H9 (cell line): ENCODE measurements at regions not wholly inside any gene's neighbourhood (a gene's known extent, or its start where the extent isn't known, plus 50 kb on each side); places are given as distances from the start of the nearest gene placed in this dataset.

Source experiments
- DNase-seq: peaks from one replicate; pipeline ENCODE4 v3.0.0-alpha.2; 2017
- H2AFZ ChIP-seq: one replicate; pipeline ENCODE4 v1.6.1; 2013; ENCODE audit warnings: mild to moderate bottlenecking, low read length, control low read depth, moderate library complexity
- H2AK5ac ChIP-seq: 2 replicates; pipeline ENCODE4 v1.6.1; 2013; ENCODE audit warnings: low read length, control low read depth, mixed read lengths; ENCODE audit not compliant: insufficient read length
- H2BK120ac ChIP-seq: one replicate; pipeline ENCODE4 v1.6.1; 2013; ENCODE audit warnings: low read depth, mild to moderate bottlenecking, low read length, control low read depth, inconsistent platforms; ENCODE audit not compliant: poor library complexity, severe bottlenecking
- H2BK12ac ChIP-seq: 2 replicates; pipeline ENCODE4 v1.6.1; 2013; ENCODE audit warnings: low read length, control low read depth, mixed read lengths, low read depth; ENCODE audit not compliant: insufficient read length
- H2BK15ac ChIP-seq: 2 replicates; pipeline ENCODE4 v1.6.1; 2013; ENCODE audit warnings: low read depth, low read length, control low read depth
- H2BK20ac ChIP-seq: one replicate; pipeline ENCODE4 v1.6.1; 2013; ENCODE audit warnings: low read depth, mild to moderate bottlenecking, low read length, control low read depth, inconsistent platforms; ENCODE audit not compliant: poor library complexity, severe bottlenecking
- H2BK5ac ChIP-seq: 2 replicates; pipeline ENCODE4 v1.6.1; 2013; ENCODE audit warnings: low read length, control low read depth, mixed read lengths; ENCODE audit not compliant: insufficient read length
- H3K14ac ChIP-seq: 2 replicates; pipeline ENCODE4 v1.6.1; 2013; ENCODE audit warnings: low read length, control low read depth; ENCODE audit not compliant: insufficient read depth
- H3K18ac ChIP-seq: 2 replicates; pipeline ENCODE4 v1.6.1; 2013; ENCODE audit warnings: low read depth, mild to moderate bottlenecking, mixed read lengths, low read length, control low read depth; ENCODE audit not compliant: insufficient read length
- H3K23ac ChIP-seq: 2 replicates; pipeline ENCODE4 v1.6.1; 2013; ENCODE audit warnings: low read length, control low read depth, mixed read lengths, low read depth; ENCODE audit not compliant: insufficient read length
- H3K23me2 ChIP-seq: 2 replicates; pipeline ENCODE4 v1.6.1; 2013; ENCODE audit warnings: low read depth, mild to moderate bottlenecking, mixed read lengths, low read length, control low read depth; ENCODE audit not compliant: insufficient read length, poor library complexity, severe bottlenecking
- H3K27ac ChIP-seq: 2 replicates; pipeline ENCODE4 v1.5.1; 2013; ENCODE audit warnings: low read length, control low read depth, mixed read lengths, low read depth; ENCODE audit not compliant: insufficient read length
- H3K27me3 ChIP-seq: 2 replicates; pipeline ENCODE4 v1.6.1; 2013; ENCODE audit warnings: low read length, control low read depth, inconsistent platforms; ENCODE audit not compliant: insufficient read depth
- H3K4ac ChIP-seq: 2 replicates; pipeline ENCODE4 v1.6.1; 2013; ENCODE audit warnings: low read depth, mild to moderate bottlenecking, control low read depth, inconsistent platforms, low read length, moderate library complexity
- H3K4me1 ChIP-seq: 2 replicates; pipeline ENCODE4 v1.6.1; 2013; ENCODE audit warnings: low read length, control low read depth, inconsistent platforms; ENCODE audit not compliant: insufficient read depth
- H3K4me2 ChIP-seq: 2 replicates; pipeline ENCODE4 v1.6.1; 2013; ENCODE audit warnings: low read length, control low read depth, mixed read lengths; ENCODE audit not compliant: insufficient read length, insufficient read depth
- H3K56ac ChIP-seq: 2 replicates; pipeline ENCODE4 v1.6.1; 2013; ENCODE audit warnings: low read depth, mild to moderate bottlenecking, mixed read lengths, low read length, control low read depth; ENCODE audit not compliant: insufficient read length
- H3K79me1 ChIP-seq: 2 replicates; pipeline ENCODE4 v1.6.1; 2013; ENCODE audit warnings: low read depth, mild to moderate bottlenecking, moderate library complexity, low read length, control low read depth, inconsistent platforms; ENCODE audit not compliant: insufficient read depth, poor library complexity, severe bottlenecking
- H3K79me2 ChIP-seq: 2 replicates; pipeline ENCODE4 v1.6.1; 2013; ENCODE audit warnings: low read length, control low read depth, inconsistent platforms; ENCODE audit not compliant: insufficient read depth
- H3K9ac ChIP-seq: 2 replicates; pipeline ENCODE4 v1.6.1; 2013; ENCODE audit warnings: low read length, control low read depth, mixed read lengths; ENCODE audit not compliant: insufficient read length; ENCODE audit errors: extremely low read depth
- H3K9me3 ChIP-seq: one replicate; pipeline ENCODE4 v1.6.1; 2013; ENCODE audit warnings: low read depth, low read length, inconsistent platforms; ENCODE audit not compliant: control insufficient read depth
- H3T11ph ChIP-seq: one replicate; pipeline ENCODE4 v1.6.1; 2013; ENCODE audit warnings: mild to moderate bottlenecking, low read length, control low read depth, inconsistent platforms
- H4K20me1 ChIP-seq: one replicate; pipeline ENCODE4 v1.6.1; 2013; ENCODE audit not compliant: control insufficient read depth, insufficient read length, insufficient read depth
- H4K5ac ChIP-seq: 2 replicates; pipeline ENCODE4 v1.6.1; 2013; ENCODE audit warnings: low read depth, mild to moderate bottlenecking, mixed read lengths, low read length, control low read depth; ENCODE audit not compliant: insufficient read length
- H4K8ac ChIP-seq: replicated peaks from 2 replicates; pipeline ENCODE4 v1.6.1; 2013; ENCODE audit warnings: low read length, control low read depth, mixed read lengths, low read depth; ENCODE audit not compliant: insufficient read length
- H4K91ac ChIP-seq: 2 replicates; pipeline ENCODE4 v1.6.1; 2013; ENCODE audit warnings: low read depth, mild to moderate bottlenecking, moderate library complexity, mixed read lengths, low read length, control low read depth; ENCODE audit not compliant: insufficient read length
- H3K27ac Mint-ChIP-seq, 3 experiments: 2 replicates in 2 of 3; 3 replicates in 1 of 3; pipeline ENCODE4 v1.8.0; 2020 to 2021; ENCODE audit warnings: mixed read lengths in 3 of 3, mild to moderate bottlenecking in 1 of 3, moderate library complexity in 1 of 3
- H3K27me3 Mint-ChIP-seq: 2 replicates; pipeline ENCODE4 v1.8.0; 2021; ENCODE audit warnings: low read depth, mild to moderate bottlenecking, moderate library complexity, mixed read lengths
- H3K36me3 Mint-ChIP-seq, 3 experiments: 2 replicates in 2 of 3; 3 replicates in 1 of 3; pipeline ENCODE4 v1.8.0; 2020 to 2021; ENCODE audit warnings: low read depth in 3 of 3, mixed read lengths in 3 of 3; ENCODE audit not compliant: insufficient read depth in 1 of 3
- H3K4me1 Mint-ChIP-seq, 2 experiments: 2 replicates each; pipeline ENCODE4 v1.8.0; 2020; ENCODE audit warnings: mixed read lengths in 2 of 2
- H3K4me3 Mint-ChIP-seq, 2 experiments: 2 replicates in 1 of 2; 3 replicates in 1 of 2; pipeline ENCODE4 v1.8.0; 2020 to 2021; ENCODE audit warnings: mild to moderate bottlenecking in 2 of 2, mixed read lengths in 2 of 2, moderate library complexity in 1 of 2
- H3K9me3 Mint-ChIP-seq, 2 experiments: 2 replicates in 1 of 2; 3 replicates in 1 of 2; pipeline ENCODE4 v1.8.0; 2020; ENCODE audit warnings: mild to moderate bottlenecking in 2 of 2, mixed read lengths in 2 of 2, moderate library complexity in 1 of 2
- CTCF ChIP-seq: fragments of 200-600 bp; sonication (generic); conservative IDR thresholded peaks from 3 replicates; pipeline ENCODE4 v1.8.0; 2021; ENCODE audit warnings: antibody characterized with exemption, mild to moderate bottlenecking
- WGBS: extraction: QIAGEN DNeasy Blood & Tissue Kit; methylation state at CpG from one replicate; pipeline ENCODE4 v1.1.7; 2013; ENCODE audit warnings: missing lambda C conversion rate, low lambda C conversion rate, mixed read lengths; ENCODE audit not compliant: insufficient read length; ENCODE audit errors: extremely low coverage; 5-methylcytosine and 5-hydroxymethylcytosine counted together

GRCh38 chr6:50591135-50591534 is 122.2 kb upstream of the TFAP2D start:
- Histone ChIP-seq H2BK12ac (no peak overlapping the region), H3K79me2 (no peaks in the 10 kb centered on the region), H3K9ac (no peak overlapping the region), H2BK120ac (no peak overlapping the region), H2BK20ac (no peak overlapping the region), H3K4me1 (no peaks in the 10 kb centered on the region; the same call in 1 of the 2 replicates), H2BK5ac (no peak overlapping the region), H2AFZ (no peak overlapping the region), H2AK5ac (no peak overlapping the region), H4K20me1 (no peaks in the 10 kb centered on the region), H3K56ac (no peak overlapping the region), H3K4ac (no peak overlapping the region), H3K79me1 (no peaks in the 10 kb centered on the region), H3K9me3 (no peaks in the 10 kb centered on the region), H3T11ph (no peak overlapping the region), H4K91ac (no peak overlapping the region), H3K18ac (no peak overlapping the region), H3K23me2 (no peaks in the 10 kb centered on the region), H4K5ac (no peak overlapping the region), H2BK15ac (no peak overlapping the region), H3K4me2 (no peak overlapping the region), H3K27me3 (no peaks in the 10 kb centered on the region), H3K23ac (no peak overlapping the region), H4K8ac (no peak overlapping the region), H3K27ac (no peak overlapping the region), H3K14ac (no peak overlapping the region)
- Mint-ChIP-seq H3K9me3 (no peaks in the 10 kb centered on the region), H3K4me3 (no peak overlapping the region), H3K27ac (no peak overlapping the region; a peak in 1 of 7 replicates), H3K27me3 (no peaks in the 10 kb centered on the region; the same call in 1 of the 2 replicates), H3K36me3 (no peaks in the 10 kb centered on the region), H3K4me1 (peaks cover 3 to 5% of the 10 kb centered on the region in 2 experiments; a peak in 3 of 4 replicates)
- no peak for TF ChIP-seq CTCF
- no CpG with 5 or more reads among the region's 4 CpGs for WGBS
- peak; percentile 28 for DNase-seq
